Neutrophil (primary cell): ENCODE measurements at regions not wholly inside any gene's neighbourhood (a gene's known extent, or its start where the extent isn't known, plus 50 kb on each side); places are given as distances from the start of the nearest gene placed in this dataset.

Experiments used
- H3K27ac ChIP-seq: fragments of 200-600 bp; sonication (generic); 2 replicates; pipeline ENCODE4 v1.5.1; 2016; ENCODE audit warnings: mild to moderate bottlenecking, moderate library complexity
- H3K27me3 ChIP-seq: fragments of 200-600 bp; sonication (generic); 2 replicates; pipeline ENCODE4 v1.6.0; 2016; ENCODE audit warnings: mild to moderate bottlenecking
- H3K36me3 ChIP-seq: fragments of 200-600 bp; sonication (generic); 2 replicates; pipeline ENCODE4 v1.5.1; 2017
- H3K4me1 ChIP-seq, 2 experiments: fragments of 200-600 bp in 1 of 2; sonication (generic) in 1 of 2; 1 replicate in 1 of 2; 2 replicates in 1 of 2; pipeline versions ENCODE4 v1.5.1 to v1.6.1; 2013 to 2016; ENCODE audit warnings: low read depth in 1 of 2, low read length in 1 of 2, mild to moderate bottlenecking in 1 of 2, moderate library complexity in 1 of 2; ENCODE audit not compliant: control insufficient read depth in 1 of 2, insufficient read depth in 1 of 2
- H3K4me3 ChIP-seq, 2 experiments: fragments of 200-600 bp in 1 of 2; sonication (generic) in 1 of 2; 1 replicate in 1 of 2; 2 replicates in 1 of 2; pipeline ENCODE4 v1.5.1; 2013 to 2016; ENCODE audit warnings: low read depth in 1 of 2, low read length in 1 of 2, mild to moderate bottlenecking in 1 of 2, moderate library complexity in 1 of 2
- H3K9me3 ChIP-seq: fragments of 200-600 bp; sonication (generic); 2 replicates; pipeline ENCODE4 v1.5.1; 2016
- TF ChIP-seq, protein P1 (sequence below): fragments of 200-600 bp; sonication (generic); IDR thresholded peaks from 2 replicates; pipeline ENCODE4 v1.5.1; 2016; ENCODE audit warnings: antibody characterized with exemption

GRCh38 chr6:154672086-154672485 is 61.1 kb upstream of the SCAF8 start:
- no peaks in the 10 kb centered on the region for H3K4me1 ChIP-seq
- H3K27ac ChIP-seq, result no peak overlapping the region
- H3K36me3 ChIP-seq, result no peaks in the 10 kb centered on the region
- H3K9me3 ChIP-seq, result no peaks in the 10 kb centered on the region
- no peak overlapping the region for H3K4me3 ChIP-seq
- no peaks in the 10 kb centered on the region for H3K27me3 ChIP-seq
- TF ChIP-seq, protein P1, sequence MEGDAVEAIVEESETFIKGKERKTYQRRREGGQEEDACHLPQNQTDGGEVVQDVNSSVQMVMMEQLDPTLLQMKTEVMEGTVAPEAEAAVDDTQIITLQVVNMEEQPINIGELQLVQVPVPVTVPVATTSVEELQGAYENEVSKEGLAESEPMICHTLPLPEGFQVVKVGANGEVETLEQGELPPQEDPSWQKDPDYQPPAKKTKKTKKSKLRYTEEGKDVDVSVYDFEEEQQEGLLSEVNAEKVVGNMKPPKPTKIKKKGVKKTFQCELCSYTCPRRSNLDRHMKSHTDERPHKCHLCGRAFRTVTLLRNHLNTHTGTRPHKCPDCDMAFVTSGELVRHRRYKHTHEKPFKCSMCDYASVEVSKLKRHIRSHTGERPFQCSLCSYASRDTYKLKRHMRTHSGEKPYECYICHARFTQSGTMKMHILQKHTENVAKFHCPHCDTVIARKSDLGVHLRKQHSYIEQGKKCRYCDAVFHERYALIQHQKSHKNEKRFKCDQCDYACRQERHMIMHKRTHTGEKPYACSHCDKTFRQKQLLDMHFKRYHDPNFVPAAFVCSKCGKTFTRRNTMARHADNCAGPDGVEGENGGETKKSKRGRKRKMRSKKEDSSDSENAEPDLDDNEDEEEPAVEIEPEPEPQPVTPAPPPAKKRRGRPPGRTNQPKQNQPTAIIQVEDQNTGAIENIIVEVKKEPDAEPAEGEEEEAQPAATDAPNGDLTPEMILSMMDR, result no peak

DNA sequence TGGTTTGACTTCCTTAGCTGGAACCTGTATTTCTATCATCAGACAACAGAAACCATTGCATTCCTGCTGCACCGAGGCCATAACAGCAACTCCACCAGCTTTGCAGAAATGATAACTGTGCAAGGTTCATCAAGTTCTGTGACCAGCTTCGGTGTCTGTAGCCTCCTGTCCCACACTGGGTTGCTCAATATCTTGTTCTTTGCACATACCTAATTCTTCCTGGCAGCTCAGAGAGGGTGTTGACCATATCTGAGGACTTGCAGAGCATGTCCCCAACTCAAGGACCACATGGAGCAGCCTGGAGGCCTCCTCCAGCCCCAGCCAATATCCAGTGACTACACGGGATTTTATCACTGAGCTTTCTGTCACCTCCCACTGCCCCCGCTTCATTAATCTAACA is 59.3 kb upstream of the SCAF8 start:
- TF ChIP-seq, protein P1, result no peak
- Histone ChIP-seq H3K4me3 (no peak overlapping the region), H3K9me3 (no peaks in the 10 kb centered on the region), H3K4me1 (no peaks in the 10 kb centered on the region), H3K27me3 (no peaks in the 10 kb centered on the region), H3K27ac (no peak overlapping the region), H3K36me3 (no peaks in the 10 kb centered on the region)

DNA sequence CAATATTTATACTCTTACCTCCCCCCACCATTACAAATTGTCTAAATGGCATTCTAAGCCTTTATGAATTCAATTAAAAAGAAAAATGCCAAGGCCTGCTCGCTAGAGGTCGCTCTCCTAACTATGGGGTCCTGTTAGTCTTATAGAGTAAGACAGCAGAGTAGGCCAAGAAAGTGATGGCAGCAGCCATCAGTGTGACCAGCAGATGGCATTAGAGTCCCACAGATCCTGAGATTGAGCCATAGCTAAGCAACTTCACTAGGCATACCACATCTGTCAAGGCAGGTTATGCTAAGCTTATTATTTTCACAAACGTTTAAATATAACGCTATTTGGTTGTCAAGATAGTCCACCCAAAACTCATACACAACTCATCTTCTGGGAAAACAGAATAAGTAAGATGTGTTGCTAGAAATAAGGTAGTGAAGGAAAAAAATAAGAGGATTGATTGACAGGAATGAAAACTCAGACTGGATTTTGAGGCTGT is 57.6 kb upstream of the SCAF8 start:
- no peaks in the 10 kb centered on the region for H3K4me1 ChIP-seq
- no peaks in the 10 kb centered on the region for H3K27me3 ChIP-seq
- H3K36me3 ChIP-seq, result no peaks in the 10 kb centered on the region
- TF ChIP-seq, protein P1, result peak; percentile 95
- no peak overlapping the region for H3K4me3 ChIP-seq
- no peaks in the 10 kb centered on the region for H3K9me3 ChIP-seq
- H3K27ac ChIP-seq, result no peak overlapping the region

- H3K36me3 ChIP-seq, result no peaks in the 10 kb centered on the region
- H3K4me1 ChIP-seq, result no peaks in the 10 kb centered on the region
- H3K4me3 ChIP-seq, result no peak overlapping the region
- H3K9me3 ChIP-seq, result no peaks in the 10 kb centered on the region
- TF ChIP-seq, protein P1, result no peak
- H3K27ac ChIP-seq, result no peak overlapping the region
- H3K27me3 ChIP-seq, result no peaks in the 10 kb centered on the region
These were observed 50.5 kb upstream of the SCAF8 start for GRCh38 chr6:154682633-154683125.
